ENCODE measurements at regions not wholly inside any gene's neighbourhood (a gene's known extent, or its start where the extent isn't known, plus 50 kb on each side); places are given as distances from the start of the nearest gene placed in this dataset.

- TF ChIP-seq, protein P1, sequence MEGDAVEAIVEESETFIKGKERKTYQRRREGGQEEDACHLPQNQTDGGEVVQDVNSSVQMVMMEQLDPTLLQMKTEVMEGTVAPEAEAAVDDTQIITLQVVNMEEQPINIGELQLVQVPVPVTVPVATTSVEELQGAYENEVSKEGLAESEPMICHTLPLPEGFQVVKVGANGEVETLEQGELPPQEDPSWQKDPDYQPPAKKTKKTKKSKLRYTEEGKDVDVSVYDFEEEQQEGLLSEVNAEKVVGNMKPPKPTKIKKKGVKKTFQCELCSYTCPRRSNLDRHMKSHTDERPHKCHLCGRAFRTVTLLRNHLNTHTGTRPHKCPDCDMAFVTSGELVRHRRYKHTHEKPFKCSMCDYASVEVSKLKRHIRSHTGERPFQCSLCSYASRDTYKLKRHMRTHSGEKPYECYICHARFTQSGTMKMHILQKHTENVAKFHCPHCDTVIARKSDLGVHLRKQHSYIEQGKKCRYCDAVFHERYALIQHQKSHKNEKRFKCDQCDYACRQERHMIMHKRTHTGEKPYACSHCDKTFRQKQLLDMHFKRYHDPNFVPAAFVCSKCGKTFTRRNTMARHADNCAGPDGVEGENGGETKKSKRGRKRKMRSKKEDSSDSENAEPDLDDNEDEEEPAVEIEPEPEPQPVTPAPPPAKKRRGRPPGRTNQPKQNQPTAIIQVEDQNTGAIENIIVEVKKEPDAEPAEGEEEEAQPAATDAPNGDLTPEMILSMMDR (IDR thresholded peaks at IDR 0.05; ENCODE audit: poor library complexity, severe bottlenecking) = no peak
- TF ChIP-seq, protein P2, sequence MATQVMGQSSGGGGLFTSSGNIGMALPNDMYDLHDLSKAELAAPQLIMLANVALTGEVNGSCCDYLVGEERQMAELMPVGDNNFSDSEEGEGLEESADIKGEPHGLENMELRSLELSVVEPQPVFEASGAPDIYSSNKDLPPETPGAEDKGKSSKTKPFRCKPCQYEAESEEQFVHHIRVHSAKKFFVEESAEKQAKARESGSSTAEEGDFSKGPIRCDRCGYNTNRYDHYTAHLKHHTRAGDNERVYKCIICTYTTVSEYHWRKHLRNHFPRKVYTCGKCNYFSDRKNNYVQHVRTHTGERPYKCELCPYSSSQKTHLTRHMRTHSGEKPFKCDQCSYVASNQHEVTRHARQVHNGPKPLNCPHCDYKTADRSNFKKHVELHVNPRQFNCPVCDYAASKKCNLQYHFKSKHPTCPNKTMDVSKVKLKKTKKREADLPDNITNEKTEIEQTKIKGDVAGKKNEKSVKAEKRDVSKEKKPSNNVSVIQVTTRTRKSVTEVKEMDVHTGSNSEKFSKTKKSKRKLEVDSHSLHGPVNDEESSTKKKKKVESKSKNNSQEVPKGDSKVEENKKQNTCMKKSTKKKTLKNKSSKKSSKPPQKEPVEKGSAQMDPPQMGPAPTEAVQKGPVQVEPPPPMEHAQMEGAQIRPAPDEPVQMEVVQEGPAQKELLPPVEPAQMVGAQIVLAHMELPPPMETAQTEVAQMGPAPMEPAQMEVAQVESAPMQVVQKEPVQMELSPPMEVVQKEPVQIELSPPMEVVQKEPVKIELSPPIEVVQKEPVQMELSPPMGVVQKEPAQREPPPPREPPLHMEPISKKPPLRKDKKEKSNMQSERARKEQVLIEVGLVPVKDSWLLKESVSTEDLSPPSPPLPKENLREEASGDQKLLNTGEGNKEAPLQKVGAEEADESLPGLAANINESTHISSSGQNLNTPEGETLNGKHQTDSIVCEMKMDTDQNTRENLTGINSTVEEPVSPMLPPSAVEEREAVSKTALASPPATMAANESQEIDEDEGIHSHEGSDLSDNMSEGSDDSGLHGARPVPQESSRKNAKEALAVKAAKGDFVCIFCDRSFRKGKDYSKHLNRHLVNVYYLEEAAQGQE (IDR thresholded peaks at IDR 0.05; ENCODE audit: borderline replicate concordance) = no peak
- TF ChIP-seq EZH2 (IDR thresholded peaks at IDR 0.05; ENCODE audit: borderline replicate concordance, insufficient read depth, low read length, poor library complexity, severe bottlenecking) (no peak), POLR2AphosphoS5 (IDR thresholded peaks at IDR 0.05) (no peak), EP300 (conservative IDR thresholded peaks at IDR 0.05; ENCODE audit: poor library complexity, severe bottlenecking) (no peak), RAD21 (conservative IDR thresholded peaks at IDR 0.05) (no peak), TAF1 (IDR thresholded peaks at IDR 0.05; ENCODE audit: low read depth) (no peak), MXI1 (conservative IDR thresholded peaks at IDR 0.05; ENCODE audit: poor library complexity, severe bottlenecking) (no peak)
Observed at GRCh38 chr15:77697893-77698292, 65.2 kb upstream of the LINGO1 start.

Data from neural cell (in vitro differentiated cells).